WTC11 (cell line): ENCODE measurements at regions not wholly inside any gene's neighbourhood (a gene's known extent, or its start where the extent isn't known, plus 50 kb on each side); places are given as distances from the start of the nearest gene placed in this dataset.

Source experiments
- ATAC-seq: fragments of 200-7000 bp; cut with Tn5 transposase; 2 replicates; pipeline ENCODE4 v1.10.0; 2021; ENCODE audit warnings: mild to moderate bottlenecking, moderate library complexity
- CTCF ChIA-PET: fragments of 300-600 bp; sonication (Branson Sonifier 250); formaldehyde crosslinking; loops from one replicate; lab custom pipeline; 2021; ENCODE audit warnings: antibody characterized with exemption; lab: Charles Lee
- POLR2A ChIA-PET: fragments of 350-600 bp; sonication (Branson Sonifier 250); formaldehyde crosslinking; loops from one replicate; lab custom pipeline; 2021; ENCODE audit warnings: antibody characterized with exemption; lab: Charles Lee
- DNase-seq: peaks from one replicate; pipeline ENCODE4 v3.0.0; 2021; ENCODE audit warnings: low spot score
- H3K27ac Mint-ChIP-seq: 2 replicates; pipeline ENCODE4 v1.8.0; 2021; ENCODE audit warnings: mixed read lengths
- H3K27me3 Mint-ChIP-seq: 2 replicates; pipeline ENCODE4 v1.8.0; 2021; ENCODE audit warnings: low read depth, mild to moderate bottlenecking, moderate library complexity, mixed read lengths
- H3K36me3 Mint-ChIP-seq: 2 replicates; pipeline ENCODE4 v1.8.0; 2021; ENCODE audit warnings: mixed read lengths
- H3K4me1 Mint-ChIP-seq: 2 replicates; pipeline ENCODE4 v1.8.0; 2022; ENCODE audit warnings: mixed read lengths
- H3K4me3 Mint-ChIP-seq: 2 replicates; pipeline ENCODE4 v1.8.0; 2021; ENCODE audit warnings: mild to moderate bottlenecking, moderate library complexity, mixed read lengths
- H3K9me3 Mint-ChIP-seq: 2 replicates; pipeline ENCODE4 v1.8.0; 2021; ENCODE audit warnings: mixed read lengths
- AFF4 ChIP-seq: sonication (generic); formaldehyde crosslinking; IDR thresholded peaks from 2 replicates; pipeline ENCODE4 v1.8.1; 2023; ENCODE audit warnings: mild to moderate bottlenecking, missing genetic modification reagents, borderline replicate concordance
- AR ChIP-seq: fragments of 250-450 bp; sonication (Bioruptor Pico); IDR thresholded peaks from 2 replicates; pipeline ENCODE4 v1.9.0; 2021; ENCODE audit warnings: mild to moderate bottlenecking
- CREB1 ChIP-seq: sonication (generic); formaldehyde crosslinking; IDR thresholded peaks from 2 replicates; pipeline ENCODE4 v1.8.0; 2023; ENCODE audit warnings: mild to moderate bottlenecking, missing genetic modification reagents
- EMX1 ChIP-seq: fragments of 250-450 bp; sonication (Bioruptor Pico); IDR thresholded peaks from 2 replicates; pipeline ENCODE4 v1.8.0; 2021; ENCODE audit warnings: mild to moderate bottlenecking
- FOXK1 ChIP-seq: sonication (generic); formaldehyde crosslinking; IDR thresholded peaks from 2 replicates; pipeline ENCODE4 v1.8.0; 2022; ENCODE audit warnings: mild to moderate bottlenecking, moderate library complexity, missing genetic modification reagents
- FOXP1 ChIP-seq: sonication (generic); formaldehyde crosslinking; IDR thresholded peaks from 2 replicates; pipeline ENCODE4 v1.8.0; 2022; ENCODE audit warnings: missing genetic modification reagents, mild to moderate bottlenecking, moderate library complexity, borderline replicate concordance
- GABPB1 ChIP-seq: sonication (generic); formaldehyde crosslinking; IDR thresholded peaks from 2 replicates; pipeline ENCODE4 v1.8.1; 2023; ENCODE audit warnings: mild to moderate bottlenecking, missing genetic modification reagents
- HMGA2 ChIP-seq: fragments of 250-450 bp; sonication (Bioruptor Pico); IDR thresholded peaks from 2 replicates; pipeline ENCODE4 v1.4.0; 2021; ENCODE audit warnings: mild to moderate bottlenecking, moderate library complexity
- KAT7 ChIP-seq: sonication (generic); formaldehyde crosslinking; IDR thresholded peaks from 2 replicates; pipeline ENCODE4 v1.8.1; 2023; ENCODE audit warnings: missing genetic modification reagents, mild to moderate bottlenecking, borderline replicate concordance
- NFYB ChIP-seq: sonication (generic); formaldehyde crosslinking; conservative IDR thresholded peaks from 2 replicates; pipeline ENCODE4 v1.8.0; 2022; ENCODE audit warnings: low read depth, missing genetic modification reagents
- PREB ChIP-seq: sonication (generic); formaldehyde crosslinking; IDR thresholded peaks from 2 replicates; pipeline ENCODE4 v1.8.1; 2022; ENCODE audit warnings: mild to moderate bottlenecking, missing genetic modification reagents, moderate library complexity, borderline replicate concordance
- RELA ChIP-seq: sonication (generic); formaldehyde crosslinking; IDR thresholded peaks from 2 replicates; pipeline ENCODE4 v1.8.1; 2022; ENCODE audit warnings: missing genetic modification reagents, mild to moderate bottlenecking, borderline replicate concordance
- SMAD3 ChIP-seq: sonication (generic); formaldehyde crosslinking; IDR thresholded peaks from 2 replicates; pipeline ENCODE4 v1.8.0; 2022; ENCODE audit warnings: missing genetic modification reagents, mild to moderate bottlenecking, borderline replicate concordance
- ZBTB21 ChIP-seq: sonication (generic); formaldehyde crosslinking; IDR thresholded peaks from 2 replicates; pipeline ENCODE4 v1.8.1; 2023; ENCODE audit warnings: mild to moderate bottlenecking, missing genetic modification reagents, borderline replicate concordance
- ZMAT4 ChIP-seq: fragments of 250-450 bp; sonication (Bioruptor Pico); IDR thresholded peaks from 2 replicates; pipeline ENCODE4 v1.9.0; 2021; ENCODE audit warnings: mild to moderate bottlenecking
- ZNF121 ChIP-seq: sonication (generic); formaldehyde crosslinking; IDR thresholded peaks from 2 replicates; pipeline ENCODE4 v1.8.0; 2023; ENCODE audit warnings: missing genetic modification reagents
- ZNF232 ChIP-seq: sonication (generic); formaldehyde crosslinking; IDR thresholded peaks from 2 replicates; pipeline ENCODE4 v1.8.0; 2022; ENCODE audit warnings: mild to moderate bottlenecking, missing genetic modification reagents
- ZNF425 ChIP-seq: fragments of 250-450 bp; sonication (Bioruptor Pico); conservative IDR thresholded peaks from 2 replicates; pipeline ENCODE4 v1.9.0; 2021; ENCODE audit warnings: mild to moderate bottlenecking
- TF ChIP-seq, protein P1 (sequence below): fragments of 250-450 bp; sonication (Bioruptor Pico); IDR thresholded peaks from 2 replicates; pipeline ENCODE4 v1.9.0; 2021; ENCODE audit warnings: moderate library complexity, mild to moderate bottlenecking, inconsistent platforms, borderline replicate concordance
- TF ChIP-seq, protein P2 (sequence below): sonication (generic); formaldehyde crosslinking; IDR thresholded peaks from 2 replicates; pipeline ENCODE4 v1.8.1; 2023; ENCODE audit warnings: mild to moderate bottlenecking, missing genetic modification reagents

GRCh38 chr18:30440351-30440750 is 602.2 kb downstream of the DSC3 start:
- DNase-seq (no peak), ATAC-seq (no peak)
- H3K9me3 Mint-ChIP-seq = no peaks in the 10 kb centered on the region
- H3K4me3 Mint-ChIP-seq = no peak overlapping the region
- H3K36me3 Mint-ChIP-seq = no peaks in the 10 kb centered on the region
- CTCF ChIA-PET = no interaction called here
- no peak overlapping the region for H3K27ac Mint-ChIP-seq
- no peaks in the 10 kb centered on the region for H3K27me3 Mint-ChIP-seq
- no peak for TF ChIP-seq CREB1 (CRISPR knock-in tag)
- no peak for TF ChIP-seq HMGA2 (CRISPR knock-in tag)
- TF ChIP-seq ZNF121 (CRISPR knock-in tag) = no peak
- no peak for TF ChIP-seq FOXP1
- TF ChIP-seq RELA (CRISPR knock-in tag) = no peak
- no peak for TF ChIP-seq GABPB1 (CRISPR knock-in tag)
- no peak for TF ChIP-seq NFYB
- TF ChIP-seq, protein P1, sequence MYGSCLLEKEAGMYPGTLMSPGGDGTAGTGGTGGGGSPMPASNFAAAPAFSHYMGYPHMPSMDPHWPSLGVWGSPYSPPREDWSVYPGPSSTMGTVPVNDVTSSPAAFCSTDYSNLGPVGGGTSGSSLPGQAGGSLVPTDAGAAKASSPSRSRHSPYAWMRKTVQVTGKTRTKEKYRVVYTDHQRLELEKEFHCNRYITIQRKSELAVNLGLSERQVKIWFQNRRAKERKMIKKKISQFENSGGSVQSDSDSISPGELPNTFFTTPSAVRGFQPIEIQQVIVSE (CRISPR knock-in tag) = no peak
- TF ChIP-seq, protein P2, sequence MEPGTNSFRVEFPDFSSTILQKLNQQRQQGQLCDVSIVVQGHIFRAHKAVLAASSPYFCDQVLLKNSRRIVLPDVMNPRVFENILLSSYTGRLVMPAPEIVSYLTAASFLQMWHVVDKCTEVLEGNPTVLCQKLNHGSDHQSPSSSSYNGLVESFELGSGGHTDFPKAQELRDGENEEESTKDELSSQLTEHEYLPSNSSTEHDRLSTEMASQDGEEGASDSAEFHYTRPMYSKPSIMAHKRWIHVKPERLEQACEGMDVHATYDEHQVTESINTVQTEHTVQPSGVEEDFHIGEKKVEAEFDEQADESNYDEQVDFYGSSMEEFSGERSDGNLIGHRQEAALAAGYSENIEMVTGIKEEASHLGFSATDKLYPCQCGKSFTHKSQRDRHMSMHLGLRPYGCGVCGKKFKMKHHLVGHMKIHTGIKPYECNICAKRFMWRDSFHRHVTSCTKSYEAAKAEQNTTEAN (CRISPR knock-in tag) = no peak
- no peak for TF ChIP-seq ZNF425 (CRISPR knock-in tag)
- TF ChIP-seq FOXK1 (CRISPR knock-in tag) = no peak
- TF ChIP-seq AR (CRISPR knock-in tag) = no peak
- TF ChIP-seq PREB = no peak
- TF ChIP-seq EMX1 (CRISPR knock-in tag) = no peak
- TF ChIP-seq AFF4 = no peak
- no peak for TF ChIP-seq ZMAT4 (CRISPR knock-in tag)
- TF ChIP-seq SMAD3 (CRISPR knock-in tag) = no peak
- no peak for TF ChIP-seq ZNF232 (CRISPR knock-in tag)
- no peak for TF ChIP-seq KAT7
- no peak for TF ChIP-seq ZBTB21 (CRISPR knock-in tag)
- H3K4me1 Mint-ChIP-seq = no peaks in the 10 kb centered on the region
- POLR2A ChIA-PET = no interaction called here
